ENCODE measurements at regions not wholly inside any gene's neighbourhood (a gene's known extent, or its start where the extent isn't known, plus 50 kb on each side); places are given as distances from the start of the nearest gene placed in this dataset.
"Not testable (repeated sequence)": the region's sequence is repeated elsewhere in the genome, so short reads cannot be mapped to it uniquely, and the experiment has no call there.

GRCh38 chr4:179331362-179331761 is 1889.1 kb upstream of the AGA start:
- no peak overlapping the region for H3K4me3 ChIP-seq (ENCODE audit: low read depth, low read length)
- TF ChIP-seq, protein P1, sequence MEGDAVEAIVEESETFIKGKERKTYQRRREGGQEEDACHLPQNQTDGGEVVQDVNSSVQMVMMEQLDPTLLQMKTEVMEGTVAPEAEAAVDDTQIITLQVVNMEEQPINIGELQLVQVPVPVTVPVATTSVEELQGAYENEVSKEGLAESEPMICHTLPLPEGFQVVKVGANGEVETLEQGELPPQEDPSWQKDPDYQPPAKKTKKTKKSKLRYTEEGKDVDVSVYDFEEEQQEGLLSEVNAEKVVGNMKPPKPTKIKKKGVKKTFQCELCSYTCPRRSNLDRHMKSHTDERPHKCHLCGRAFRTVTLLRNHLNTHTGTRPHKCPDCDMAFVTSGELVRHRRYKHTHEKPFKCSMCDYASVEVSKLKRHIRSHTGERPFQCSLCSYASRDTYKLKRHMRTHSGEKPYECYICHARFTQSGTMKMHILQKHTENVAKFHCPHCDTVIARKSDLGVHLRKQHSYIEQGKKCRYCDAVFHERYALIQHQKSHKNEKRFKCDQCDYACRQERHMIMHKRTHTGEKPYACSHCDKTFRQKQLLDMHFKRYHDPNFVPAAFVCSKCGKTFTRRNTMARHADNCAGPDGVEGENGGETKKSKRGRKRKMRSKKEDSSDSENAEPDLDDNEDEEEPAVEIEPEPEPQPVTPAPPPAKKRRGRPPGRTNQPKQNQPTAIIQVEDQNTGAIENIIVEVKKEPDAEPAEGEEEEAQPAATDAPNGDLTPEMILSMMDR (IDR thresholded peaks at IDR 0.05; ENCODE audit: insufficient read depth, low read depth, low read length), result no peak
- no peak for DNase-seq (ENCODE audit: low read depth)

- no peak for DNase-seq (ENCODE audit: low read depth)
- TF ChIP-seq, protein P1 (IDR thresholded peaks at IDR 0.05; ENCODE audit: insufficient read depth, low read depth, low read length), result no peak
- H3K4me3 ChIP-seq (ENCODE audit: low read depth, low read length), result no peak overlapping the region
Measured at GRCh38 chr4:179344861-179345260, 1902.6 kb upstream of the AGA start.

- TF ChIP-seq, protein P1 (IDR thresholded peaks at IDR 0.05; ENCODE audit: insufficient read depth, low read depth, low read length), result no peak
- no peak for DNase-seq (ENCODE audit: low read depth)
- H3K4me3 ChIP-seq (ENCODE audit: low read depth, low read length), result no peak overlapping the region
Measured at GRCh38 chr4:179352221-179352620, 1910.0 kb upstream of the AGA start.

GRCh38 chr4:179353786-179354185 is 1911.5 kb upstream of the AGA start:
- no peak for DNase-seq (ENCODE audit: low read depth)
- no peak overlapping the region for H3K4me3 ChIP-seq (ENCODE audit: low read depth, low read length)
- TF ChIP-seq, protein P1 (IDR thresholded peaks at IDR 0.05; ENCODE audit: insufficient read depth, low read depth, low read length), result no peak

- DNase-seq (ENCODE audit: low read depth), result no peak
- TF ChIP-seq, protein P1 (IDR thresholded peaks at IDR 0.05; ENCODE audit: insufficient read depth, low read depth, low read length), result no peak
- H3K4me3 ChIP-seq (ENCODE audit: low read depth, low read length), result no peak overlapping the region
Measured at GRCh38 chr4:179361978-179362486, 1919.8 kb upstream of the AGA start.

GRCh38 chr4:179365932-179366331 is 1923.7 kb upstream of the AGA start:
- not testable (repeated sequence) for H3K4me3 ChIP-seq (ENCODE audit: low read depth, low read length)

GRCh38 chr4:179372242-179372641 is 1930.0 kb upstream of the AGA start:
- no peak overlapping the region for H3K4me3 ChIP-seq (ENCODE audit: low read depth, low read length)
- TF ChIP-seq, protein P1 (IDR thresholded peaks at IDR 0.05; ENCODE audit: insufficient read depth, low read depth, low read length), result no peak
- DNase-seq (ENCODE audit: low read depth), result no peak

More at GRCh38 chr4:179365932-179366331, 1923.7 kb upstream of the AGA start:
- not testable (repeated sequence) for DNase-seq (ENCODE audit: low read depth)
